Left ventricle myocardium inferior (tissue), 1 donor: ENCODE measurements at regions not wholly inside any gene's neighbourhood (a gene's known extent, or its start where the extent isn't known, plus 50 kb on each side); places are given as distances from the start of the nearest gene placed in this dataset.

Source experiments
- DNase-seq: peaks from one replicate; pipeline ENCODE4 v3.0.0-alpha.2; 2020
- H3K27ac ChIP-seq: fragments of 200-600 bp; replicated peaks from 2 replicates; pipeline ENCODE4 v1.8.0; 2021
- H3K27me3 ChIP-seq: fragments of 200-600 bp; 2 replicates; pipeline ENCODE4 v1.8.0; 2021; ENCODE audit warnings: low read depth
- H3K36me3 ChIP-seq: fragments of 200-600 bp; 2 replicates; pipeline ENCODE4 v1.8.0; 2021
- H3K4me1 ChIP-seq: fragments of 200-600 bp; 2 replicates; pipeline ENCODE4 v1.8.0; 2021
- H3K4me3 ChIP-seq: fragments of 200-600 bp; 2 replicates; pipeline ENCODE4 v1.8.0; 2021; ENCODE audit warnings: mild to moderate bottlenecking, moderate library complexity
- H3K9me3 ChIP-seq: fragments of 200-600 bp; replicated peaks from 2 replicates; pipeline ENCODE4 v1.8.0; 2021
- CTCF ChIP-seq: fragments of 200-600 bp; IDR thresholded peaks from 2 replicates; pipeline ENCODE4 v1.8.0; 2021; ENCODE audit warnings: antibody characterized with exemption, mild to moderate bottlenecking, borderline replicate concordance
- intact Hi-C: fragments of 100-400 bp; cut with micrococcal nuclease; formaldehyde crosslinking; loops from one replicate; pipeline ENCODE4 v1.11.0; 2022
- donor health status: DM: no; HTN: yes; CAD: no; lungs with severe emphysema.

- intact Hi-C loops, result no loop called here
- no peak for DNase-seq
- H3K36me3 ChIP-seq, result no peaks in the 10 kb centered on the region
- no peaks in the 10 kb centered on the region for H3K4me1 ChIP-seq
- TF ChIP-seq CTCF, result no peak
- peaks cover 6% of the 10 kb centered on the region for H3K27me3 ChIP-seq
- no peak overlapping the region for H3K4me3 ChIP-seq
- H3K9me3 ChIP-seq, result no peaks in the 10 kb centered on the region
- no peak overlapping the region for H3K27ac ChIP-seq
Measured at GRCh38 chr19:32012886-32013631, 332.4 kb upstream of the ZNF507 start.

- Histone ChIP-seq H3K9me3 (no peaks in the 10 kb centered on the region), H3K4me1 (no peaks in the 10 kb centered on the region), H3K36me3 (no peaks in the 10 kb centered on the region), H3K27me3 (peaks cover 39% of the 10 kb centered on the region), H3K4me3 (no peak overlapping the region), H3K27ac (no peak overlapping the region)
- no peak for TF ChIP-seq CTCF
- DNase-seq, result no peak
- intact Hi-C loops, result no loop called here
Measured at GRCh38 chr19:32017176-32017953, 328.0 kb upstream of the ZNF507 start.

GRCh38 chr19:32018014-32018413 lies 327.4 kb upstream of the ZNF507 start:
- DNase-seq, result no peak
- H3K27ac ChIP-seq, result no peak overlapping the region

GRCh38 chr19:32020538-32020937 lies 324.9 kb upstream of the ZNF507 start:
- Histone ChIP-seq H3K36me3 (no peaks in the 10 kb centered on the region), H3K27ac (no peak overlapping the region), H3K27me3 (peaks cover 68% of the 10 kb centered on the region), H3K9me3 (no peaks in the 10 kb centered on the region), H3K4me3 (no peak overlapping the region), H3K4me1 (no peaks in the 10 kb centered on the region)
- intact Hi-C loops, result no loop called here
- no peak for DNase-seq
- no peak for TF ChIP-seq CTCF

More at GRCh38 chr19:32018014-32018413, 327.4 kb upstream of the ZNF507 start:
- H3K4me3 ChIP-seq, result no peak overlapping the region
- H3K27me3 ChIP-seq, result peaks cover 44% of the 10 kb centered on the region
- intact Hi-C loops, result no loop called here
- H3K36me3 ChIP-seq, result no peaks in the 10 kb centered on the region
- H3K4me1 ChIP-seq, result no peaks in the 10 kb centered on the region
- H3K9me3 ChIP-seq, result no peaks in the 10 kb centered on the region
- TF ChIP-seq CTCF, result no peak

GRCh38 chr19:32022044-32022640 lies 323.3 kb upstream of the ZNF507 start:
- Histone ChIP-seq H3K4me1 (no peaks in the 10 kb centered on the region), H3K27me3 (peaks cover 73% of the 10 kb centered on the region), H3K4me3 (no peak overlapping the region), H3K36me3 (no peaks in the 10 kb centered on the region), H3K9me3 (no peaks in the 10 kb centered on the region), H3K27ac (no peak overlapping the region)
- intact Hi-C loops, result no loop called here
- no peak for DNase-seq
- no peak for TF ChIP-seq CTCF
